Activated gamma-delta T cell treated with Interleukin-2 at 50 U/mL for 16 hours (primary cell): ENCODE measurements at regions not wholly inside any gene's neighbourhood (a gene's known extent, or its start where the extent isn't known, plus 50 kb on each side); places are given as distances from the start of the nearest gene placed in this dataset.

Experiments
- DNase-seq: peaks from one replicate; pipeline ENCODE4 v3.0.0-alpha.2; 2020

DNA sequence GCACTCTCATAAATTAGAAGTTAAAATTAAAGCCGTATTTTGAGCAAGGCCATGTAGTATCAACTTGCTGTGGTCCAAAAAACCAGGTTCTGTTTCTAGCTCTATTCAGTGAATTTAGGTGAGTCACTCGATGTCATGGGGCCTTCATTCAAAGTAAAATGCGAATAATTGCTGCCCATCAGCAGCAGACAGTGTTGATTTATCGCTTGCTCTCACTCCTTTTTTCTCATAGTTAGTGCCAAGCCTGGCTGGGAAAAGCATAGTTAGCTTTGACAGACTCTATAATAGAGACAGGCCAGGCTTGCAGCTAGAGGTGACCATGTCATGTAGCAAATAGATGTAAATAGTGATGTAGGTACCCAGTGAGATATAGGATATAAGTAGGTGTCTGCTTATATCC lies 136.0 kb downstream of the EDN1 start:
- no peak for DNase-seq

- DNase-seq = no peak
Observed at GRCh38 chr6:12431023-12431422, 140.9 kb downstream of the EDN1 start.

GRCh38 chr6:12436224-12436623 lies 146.1 kb downstream of the EDN1 start:
- no peak for DNase-seq

DNA sequence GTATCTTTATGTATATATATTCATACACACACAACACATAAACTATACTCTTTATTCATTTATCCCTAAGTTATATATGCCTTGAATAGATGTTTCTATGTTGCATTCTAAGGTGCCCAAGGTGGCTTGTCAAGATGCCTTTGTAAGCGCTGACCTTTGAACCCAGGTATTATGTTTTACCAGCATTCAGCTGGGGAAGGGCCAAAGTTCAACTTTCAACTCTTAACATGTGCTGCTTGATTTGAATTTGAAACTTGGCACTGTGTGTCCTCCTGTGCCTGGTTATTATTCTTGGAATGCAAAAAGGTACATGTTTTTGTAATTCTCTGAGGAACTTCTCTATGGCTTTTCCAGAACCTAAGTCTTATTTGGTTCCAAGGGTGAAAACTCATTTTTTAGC lies 146.5 kb downstream of the EDN1 start:
- no peak for DNase-seq

DNA sequence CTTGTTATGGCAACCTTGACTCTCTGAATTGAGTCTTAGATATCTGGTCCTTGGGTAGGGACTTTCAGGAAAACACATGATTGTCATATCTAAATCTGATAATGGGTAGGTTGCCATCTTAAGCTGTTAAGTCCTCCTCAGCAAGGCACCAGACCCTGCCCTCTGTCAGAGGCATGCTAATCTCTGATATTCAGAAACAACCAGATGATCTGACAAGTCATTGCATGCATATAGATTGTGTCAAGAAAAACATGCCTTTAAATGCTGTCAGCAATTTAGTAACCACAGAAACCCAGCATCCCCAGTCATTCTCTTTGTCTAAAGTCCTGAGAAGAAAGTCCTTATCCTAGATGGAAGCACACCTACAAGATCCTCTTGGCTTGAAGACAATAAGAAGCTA lies 149.1 kb downstream of the EDN1 start:
- no peak for DNase-seq

GRCh38 chr6:12440981-12441380 lies 150.8 kb downstream of the EDN1 start:
- no peak for DNase-seq

DNA sequence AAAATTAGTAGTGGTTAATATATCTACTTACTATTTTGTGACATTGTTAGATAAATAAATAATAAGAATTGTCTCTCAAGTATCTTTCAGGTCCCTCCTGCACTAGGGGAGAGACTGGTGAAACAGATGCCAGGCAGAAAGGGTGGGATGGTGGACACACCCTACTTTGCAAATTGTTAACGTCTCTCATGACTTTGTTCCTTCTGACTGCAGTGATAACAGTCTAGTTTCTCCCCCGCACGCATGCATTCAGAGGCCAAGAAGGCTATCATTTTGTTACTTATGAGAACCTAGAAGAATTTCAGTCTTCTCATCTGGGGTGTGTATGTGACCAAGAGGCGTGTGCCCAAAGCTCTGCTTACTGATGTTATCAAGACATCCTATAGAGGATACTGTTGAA lies 152.3 kb downstream of the EDN1 start:
- DNase-seq = no peak

GRCh38 chr6:12446394-12446793 lies 156.2 kb downstream of the EDN1 start:
- no peak for DNase-seq

GRCh38 chr6:12449447-12449846 lies 159.3 kb downstream of the EDN1 start:
- DNase-seq = no peak

GRCh38 chr6:12450467-12450866 lies 160.3 kb downstream of the EDN1 start:
- no peak for DNase-seq

- no peak for DNase-seq
Observed at GRCh38 chr6:12456343-12456742, 166.2 kb downstream of the EDN1 start.

DNA sequence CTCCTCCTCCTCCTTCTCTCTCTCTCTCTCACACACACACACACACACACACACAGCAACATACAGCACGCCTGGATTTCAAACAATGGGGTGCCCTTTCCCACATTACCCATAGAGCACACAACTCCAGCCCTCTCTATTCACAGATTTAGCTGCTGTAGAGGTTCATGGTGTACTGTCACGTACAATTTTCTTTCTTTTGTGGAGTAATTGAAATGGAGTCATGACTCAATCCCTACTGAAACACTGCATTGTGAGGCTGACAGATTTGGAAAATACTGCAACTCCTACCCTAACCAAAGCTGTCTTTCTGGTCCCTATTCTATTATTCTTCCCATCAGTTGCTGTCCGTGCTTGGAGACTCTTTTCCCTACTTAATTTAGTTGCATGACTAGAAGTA lies 166.9 kb downstream of the EDN1 start:
- DNase-seq = no peak

GRCh38 chr6:12458558-12458957 lies 168.4 kb downstream of the EDN1 start:
- DNase-seq = no peak

DNA sequence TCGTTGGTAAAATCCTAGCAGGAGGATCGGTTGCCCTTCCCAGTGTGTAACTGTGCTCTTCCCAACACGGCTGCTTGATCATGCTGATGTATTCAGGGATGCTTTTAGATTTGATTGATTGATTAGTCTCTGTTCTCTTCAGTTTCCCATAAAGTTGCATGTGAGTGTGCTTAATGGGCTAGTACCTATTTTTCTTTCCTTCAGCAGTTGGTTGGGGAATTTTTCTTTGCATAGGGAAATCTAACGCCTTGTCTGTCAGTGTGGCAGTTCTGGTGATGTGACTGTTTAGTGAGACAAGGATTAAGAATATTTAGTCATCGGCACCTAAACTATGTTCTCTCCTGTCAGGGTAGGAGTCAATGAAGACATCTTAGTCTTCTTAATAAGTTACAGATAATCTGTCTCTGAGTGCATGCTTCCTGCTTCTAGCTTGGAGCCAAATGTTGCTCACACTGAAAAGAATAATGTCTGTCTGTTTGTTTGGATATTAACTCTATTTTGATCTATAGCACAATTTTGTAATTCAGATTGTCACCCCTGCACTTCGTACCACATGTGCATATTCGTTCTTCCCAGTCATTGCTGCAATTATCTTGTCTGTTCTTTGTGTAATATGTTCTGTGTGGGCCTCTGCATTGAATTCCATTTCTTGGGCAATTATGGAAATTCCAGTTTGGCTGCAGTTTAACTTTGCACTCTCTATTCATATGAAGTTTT lies 169.9 kb downstream of the EDN1 start:
- no peak for DNase-seq

- no peak for DNase-seq
Observed at GRCh38 chr6:12467706-12468670, 177.8 kb downstream of the EDN1 start.

DNA sequence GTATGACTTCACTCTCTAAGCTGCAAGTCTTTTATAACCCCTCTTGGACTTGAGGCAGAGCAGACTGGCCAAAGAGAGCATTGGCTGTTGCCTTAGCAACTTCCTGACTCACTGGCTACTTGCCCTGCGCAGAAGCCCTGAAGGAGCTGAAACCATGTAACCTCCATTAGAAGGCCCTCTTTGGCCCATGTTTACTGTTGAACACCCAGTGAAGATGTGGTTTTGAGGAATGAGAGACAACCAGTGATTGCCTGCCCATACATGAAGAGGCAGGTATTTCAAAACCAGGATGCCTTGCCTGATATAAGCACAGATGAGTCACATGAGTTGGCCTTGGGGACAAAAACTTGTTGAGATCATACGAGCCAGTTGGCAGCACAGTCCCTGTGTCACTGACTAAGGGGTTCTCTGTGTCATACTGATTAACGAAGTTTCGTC lies 182.5 kb downstream of the EDN1 start:
- no peak for DNase-seq

DNA sequence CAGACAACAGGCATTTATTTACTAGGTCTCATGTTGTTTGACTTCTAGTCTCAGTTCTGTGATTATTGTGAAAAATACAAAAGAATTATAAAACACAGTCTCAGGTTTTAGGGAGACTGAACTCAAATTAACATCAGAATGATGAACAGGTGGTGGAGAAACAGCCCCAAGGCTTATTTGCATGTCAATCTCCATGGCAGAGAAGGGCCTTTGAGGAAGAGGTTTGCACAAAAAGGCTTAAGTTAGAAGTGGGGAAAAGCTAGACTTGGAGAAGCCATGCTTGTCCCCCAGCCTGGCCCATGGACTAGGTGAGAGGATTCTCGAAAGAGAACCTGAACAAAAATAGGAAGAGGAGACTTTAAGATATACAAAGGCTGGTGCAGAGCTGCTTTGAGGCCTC lies 183.3 kb downstream of the EDN1 start:
- no peak for DNase-seq

DNA sequence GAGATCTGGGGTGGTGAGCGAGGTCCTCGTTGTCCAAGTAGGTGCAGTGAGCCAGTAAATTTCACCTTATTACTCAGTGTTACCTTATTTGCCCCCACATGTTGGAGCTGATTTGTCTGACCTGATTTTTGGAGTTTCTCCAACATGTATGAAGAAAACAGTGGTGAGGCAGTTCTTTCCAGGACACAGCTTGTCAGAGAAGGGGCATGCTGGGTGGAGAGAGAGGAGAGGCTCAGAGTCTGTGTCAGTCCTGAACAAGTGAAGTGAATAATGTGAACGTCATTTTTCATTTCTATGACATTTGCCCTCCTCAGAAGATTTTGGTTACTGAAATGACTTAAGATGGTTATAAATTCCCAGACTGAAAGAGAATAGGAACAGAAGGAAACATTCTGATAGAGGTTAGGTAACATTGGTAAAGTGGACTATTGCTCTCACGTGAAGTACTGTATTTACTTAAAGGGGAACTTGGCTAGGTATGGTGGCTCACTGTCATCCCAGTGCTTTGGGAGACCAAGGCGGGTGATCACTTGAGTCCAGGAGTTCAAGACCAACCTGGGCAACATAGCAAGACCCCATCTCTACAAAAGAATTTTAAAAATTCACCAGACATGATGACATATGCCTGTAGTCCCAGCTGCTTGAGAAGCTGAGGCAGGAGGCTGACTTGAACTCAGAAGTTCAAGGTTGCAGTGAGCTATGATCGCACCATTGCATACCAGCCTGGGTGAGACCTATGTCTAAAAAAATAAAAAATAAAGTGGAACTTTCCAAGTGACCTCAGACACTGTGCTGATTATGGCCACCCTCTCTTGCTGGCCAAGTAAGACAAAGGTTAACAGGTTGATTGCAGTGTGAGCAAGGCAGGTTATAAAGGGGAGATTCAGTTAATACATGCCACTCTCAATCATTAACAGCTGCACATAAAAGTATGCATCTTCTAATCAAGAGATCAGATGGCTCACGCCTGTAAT lies 184.3 kb downstream of the EDN1 start:
- DNase-seq = no peak

- DNase-seq = no peak
Observed at GRCh38 chr6:12476484-12476883, 186.3 kb downstream of the EDN1 start.

- DNase-seq = no peak
Observed at GRCh38 chr6:12477616-12478015, 187.5 kb downstream of the EDN1 start.

DNA sequence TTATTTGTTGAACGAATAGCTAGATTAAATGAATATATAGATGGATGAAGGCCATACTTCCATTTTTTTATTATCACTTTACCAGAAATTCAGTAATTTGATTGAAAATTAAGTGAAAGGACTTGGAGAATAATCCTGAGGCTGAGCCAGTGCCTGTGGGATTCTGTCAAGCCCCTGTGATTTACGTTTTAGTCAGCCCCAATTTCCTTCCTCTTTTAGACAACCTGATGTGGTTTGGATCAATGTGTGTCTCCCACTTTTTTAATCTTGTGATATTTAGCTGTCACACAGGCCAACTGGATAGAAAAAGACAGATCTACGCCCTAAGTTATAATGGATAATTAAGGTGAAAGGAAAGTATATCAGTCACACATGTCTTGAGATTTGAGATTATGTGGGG lies 188.8 kb downstream of the EDN1 start:
- no peak for DNase-seq

GRCh38 chr6:12479451-12479850 lies 189.3 kb downstream of the EDN1 start:
- no peak for DNase-seq

DNA sequence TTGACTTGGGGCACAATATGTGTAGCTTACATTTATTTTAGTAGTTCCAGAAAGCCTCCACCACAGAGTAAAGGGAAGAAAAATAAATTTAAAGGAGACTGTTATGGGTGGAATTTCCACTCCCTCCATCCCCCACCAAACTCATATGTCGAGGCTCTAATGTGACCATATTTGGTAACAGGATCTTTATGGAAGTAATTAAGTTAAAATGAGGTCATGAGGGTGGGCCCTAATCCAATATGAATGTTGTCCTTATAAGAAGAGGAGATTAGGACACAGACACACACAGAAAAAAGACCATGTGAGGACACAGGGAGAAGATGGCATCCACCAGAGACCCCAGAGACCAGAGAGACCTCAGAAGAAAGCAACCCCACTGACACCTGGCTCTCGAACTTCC lies 189.7 kb downstream of the EDN1 start:
- no peak for DNase-seq
